ENCODE measurements at regions not wholly inside any gene's neighbourhood (a gene's known extent, or its start where the extent isn't known, plus 50 kb on each side); places are given as distances from the start of the nearest gene placed in this dataset.
"Not testable (repeated sequence)": the region's sequence is repeated elsewhere in the genome, so short reads cannot be mapped to it uniquely, and the experiment has no call there.

DNA sequence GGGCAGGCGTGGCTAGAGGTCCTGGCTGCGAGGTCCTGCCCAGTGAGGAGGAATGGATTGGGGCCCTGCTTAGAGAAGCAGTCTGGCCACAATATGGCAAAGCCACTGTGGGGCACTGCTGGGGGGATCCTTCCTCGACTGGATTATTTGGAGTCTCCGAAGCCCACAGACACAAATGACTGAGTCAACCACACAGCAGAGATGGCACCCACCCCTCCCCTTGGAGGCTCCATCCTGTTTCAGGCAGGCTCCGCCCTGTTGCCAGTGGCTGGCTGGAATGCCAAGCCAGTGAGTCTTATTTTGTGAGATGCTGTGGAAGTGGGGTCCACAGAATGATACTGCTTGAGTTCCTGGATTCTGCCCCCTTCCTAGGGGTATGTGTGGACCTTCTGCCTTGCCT lies 363.9 kb downstream of the PPP1R2C start:
- Histone ChIP-seq H3K27ac (ENCODE audit: low read depth, low read length) (no peak overlapping the region), H3K36me3 (ENCODE audit: control insufficient read depth, insufficient read depth, low read length) (no peaks in the 10 kb centered on the region), H3K4me3 (ENCODE audit: low read length) (no peak overlapping the region), H3K9ac (ENCODE audit: low read length) (no peak overlapping the region), H3K27me3 (ENCODE audit: control insufficient read depth, insufficient read depth, low read length) (no peaks in the 10 kb centered on the region), H3K4me1 (ENCODE audit: control insufficient read depth, insufficient read depth, low read length) (no peaks in the 10 kb centered on the region)

DNA sequence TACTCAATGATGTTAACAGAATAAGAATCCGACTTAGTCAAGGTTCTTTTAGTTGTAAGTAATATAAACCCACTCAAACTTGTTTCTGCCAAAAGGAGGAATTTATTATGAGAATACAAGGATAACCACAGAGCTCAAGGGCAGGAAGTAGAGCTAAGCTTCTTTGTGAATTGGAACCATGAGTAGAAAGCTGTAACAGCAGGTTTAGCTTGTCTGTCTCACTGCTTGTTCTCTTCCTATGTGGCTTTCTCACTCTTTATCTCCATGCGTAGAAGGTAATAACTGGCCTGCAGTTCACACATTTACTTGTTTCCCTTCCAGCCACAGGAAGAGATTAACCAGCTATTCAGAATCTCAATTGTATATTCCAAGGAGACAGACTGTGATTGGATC lies 378.3 kb downstream of the PPP1R2C start:
- no peaks in the 10 kb centered on the region for H3K27me3 ChIP-seq (ENCODE audit: control insufficient read depth, insufficient read depth, low read length)
- H3K4me3 ChIP-seq (ENCODE audit: low read length), result no peak overlapping the region
- no peaks in the 10 kb centered on the region for H3K36me3 ChIP-seq (ENCODE audit: control insufficient read depth, insufficient read depth, low read length)
- no peaks in the 10 kb centered on the region for H3K4me1 ChIP-seq (ENCODE audit: control insufficient read depth, insufficient read depth, low read length)
- no peak overlapping the region for H3K27ac ChIP-seq (ENCODE audit: low read depth, low read length)
- H3K9ac ChIP-seq (ENCODE audit: low read length), result no peak overlapping the region

DNA sequence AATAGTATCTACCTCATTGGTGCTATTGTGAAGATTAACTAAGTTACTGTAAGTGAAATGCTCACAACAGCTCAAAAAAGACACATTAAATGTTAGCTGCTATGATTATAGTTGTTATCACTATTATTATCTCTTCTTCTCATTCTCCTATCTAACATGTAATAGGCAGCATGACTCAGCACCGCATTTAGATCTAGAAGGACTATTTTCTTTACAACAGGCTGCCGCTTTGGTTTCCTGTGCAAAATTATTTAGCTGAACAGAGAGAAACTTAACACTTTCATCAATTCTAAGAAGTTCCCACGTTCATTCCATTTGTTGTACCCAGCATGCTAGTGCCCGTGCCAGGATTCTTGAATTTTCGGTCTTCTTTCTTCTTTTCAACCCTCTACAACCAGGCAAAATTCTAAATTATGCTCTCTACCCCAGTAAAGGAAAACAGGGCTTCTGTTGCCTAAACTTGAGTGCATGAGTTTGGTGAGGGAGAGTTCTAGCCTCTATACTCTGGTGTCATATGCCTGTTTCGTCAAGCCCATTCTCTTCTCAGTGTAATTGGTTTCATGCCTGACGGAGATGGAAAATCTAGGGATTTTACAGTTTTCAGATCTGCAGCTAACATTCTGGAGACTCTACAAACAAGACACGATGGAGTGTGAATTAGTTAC lies 378.9 kb downstream of the PPP1R2C start:
- Histone ChIP-seq H3K36me3 (ENCODE audit: control insufficient read depth, insufficient read depth, low read length) (no peaks in the 10 kb centered on the region), H3K4me3 (ENCODE audit: low read length) (no peak overlapping the region), H3K4me1 (ENCODE audit: control insufficient read depth, insufficient read depth, low read length) (no peaks in the 10 kb centered on the region), H3K27ac (ENCODE audit: low read depth, low read length) (no peak overlapping the region), H3K9ac (ENCODE audit: low read length) (no peak overlapping the region), H3K27me3 (ENCODE audit: control insufficient read depth, insufficient read depth, low read length) (no peaks in the 10 kb centered on the region)

DNA sequence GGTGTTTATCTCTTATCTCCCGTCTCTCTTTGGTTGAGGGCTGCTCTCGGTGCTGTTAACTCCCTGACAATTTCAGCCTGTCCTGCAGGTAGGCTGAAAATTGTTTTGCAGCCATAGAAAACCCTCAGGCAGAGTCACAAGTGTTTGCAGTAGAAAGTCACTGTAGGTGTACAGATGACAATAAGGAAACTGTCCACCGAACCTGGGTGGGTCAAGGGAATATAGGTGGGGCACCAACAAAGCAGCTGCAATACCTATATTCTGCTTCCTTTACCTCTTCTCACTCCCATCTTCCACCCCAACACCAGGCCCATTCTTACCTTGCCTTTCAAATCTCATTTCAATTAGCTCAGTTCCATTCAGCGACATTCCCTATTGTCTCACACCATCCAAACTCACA lies 381.8 kb downstream of the PPP1R2C start:
- H3K4me3 ChIP-seq (ENCODE audit: low read length), result no peak overlapping the region
- no peak overlapping the region for H3K9ac ChIP-seq (ENCODE audit: low read length)
- H3K4me1 ChIP-seq (ENCODE audit: control insufficient read depth, insufficient read depth, low read length), result no peaks in the 10 kb centered on the region
- no peak overlapping the region for H3K27ac ChIP-seq (ENCODE audit: low read depth, low read length)
- H3K27me3 ChIP-seq (ENCODE audit: control insufficient read depth, insufficient read depth, low read length), result no peaks in the 10 kb centered on the region
- no peaks in the 10 kb centered on the region for H3K36me3 ChIP-seq (ENCODE audit: control insufficient read depth, insufficient read depth, low read length)

DNA sequence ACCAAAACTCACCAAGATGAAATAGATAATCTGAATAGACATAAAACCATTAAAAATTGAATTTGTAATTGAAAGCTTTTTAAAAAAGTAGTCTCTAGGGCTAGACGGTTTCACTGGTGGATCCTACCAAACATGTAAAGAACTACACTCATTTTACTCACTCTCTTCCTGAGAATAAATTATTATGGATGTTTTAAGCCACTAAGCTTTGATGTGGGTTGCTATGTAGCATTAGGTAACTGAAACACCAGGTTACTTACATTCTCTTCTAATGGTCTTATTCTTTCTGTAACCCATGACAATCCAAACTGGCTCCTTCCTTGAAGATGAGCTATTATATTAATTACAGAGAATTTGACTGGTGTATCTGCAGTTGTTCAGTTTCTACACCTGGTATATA lies 385.1 kb downstream of the PPP1R2C start:
- H3K4me1 ChIP-seq (ENCODE audit: control insufficient read depth, insufficient read depth, low read length), result no peaks in the 10 kb centered on the region
- H3K4me3 ChIP-seq (ENCODE audit: low read length), result no peak overlapping the region
- no peak overlapping the region for H3K9ac ChIP-seq (ENCODE audit: low read length)
- H3K36me3 ChIP-seq (ENCODE audit: control insufficient read depth, insufficient read depth, low read length), result no peaks in the 10 kb centered on the region
- no peak overlapping the region for H3K27ac ChIP-seq (ENCODE audit: low read depth, low read length)
- H3K27me3 ChIP-seq (ENCODE audit: control insufficient read depth, insufficient read depth, low read length), result no peaks in the 10 kb centered on the region

DNA sequence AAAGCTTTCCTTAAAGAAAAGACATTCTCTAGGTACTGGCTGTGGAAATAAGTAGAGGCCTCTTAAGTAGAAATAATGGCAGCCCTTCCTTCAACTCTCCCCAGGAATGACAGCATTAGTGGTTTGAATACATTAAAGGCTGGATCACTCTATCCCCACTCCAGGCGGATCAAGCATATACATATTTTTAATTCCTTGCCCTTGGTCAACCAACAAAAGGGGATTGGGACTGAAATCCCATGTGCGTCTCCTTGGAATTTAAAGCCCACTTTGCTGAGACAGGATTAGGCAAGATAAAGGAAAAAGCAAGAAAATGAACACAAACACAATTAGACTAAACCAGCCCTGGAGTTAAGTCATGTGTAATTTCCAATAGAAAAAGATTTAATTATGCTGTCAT lies 391.3 kb downstream of the PPP1R2C start:
- H3K27ac ChIP-seq (ENCODE audit: low read depth, low read length), result no peak overlapping the region
- H3K36me3 ChIP-seq (ENCODE audit: control insufficient read depth, insufficient read depth, low read length), result no peaks in the 10 kb centered on the region
- no peak overlapping the region for H3K4me3 ChIP-seq (ENCODE audit: low read length)
- no peak overlapping the region for H3K9ac ChIP-seq (ENCODE audit: low read length)
- H3K27me3 ChIP-seq (ENCODE audit: control insufficient read depth, insufficient read depth, low read length), result no peaks in the 10 kb centered on the region
- no peaks in the 10 kb centered on the region for H3K4me1 ChIP-seq (ENCODE audit: control insufficient read depth, insufficient read depth, low read length)

DNA sequence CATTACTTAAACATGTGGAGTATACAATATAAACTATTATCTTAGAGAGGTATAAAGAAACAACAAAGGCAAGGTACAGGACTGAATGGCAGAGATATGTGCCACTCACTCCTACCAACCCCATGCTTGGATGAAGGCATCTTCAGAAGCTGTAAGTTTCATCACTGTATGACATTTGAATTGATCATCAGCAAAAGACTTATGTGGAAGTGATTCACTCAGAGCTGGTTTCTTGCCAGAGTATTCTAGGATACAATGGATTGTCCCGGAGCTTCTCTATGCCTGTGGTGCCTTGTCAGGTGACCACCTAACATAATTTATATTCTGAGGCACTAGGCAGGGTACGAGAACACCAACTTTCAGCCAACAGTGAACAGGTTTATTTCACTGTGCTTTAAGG lies 392.2 kb downstream of the PPP1R2C start:
- no peak overlapping the region for H3K4me3 ChIP-seq (ENCODE audit: low read length)
- no peaks in the 10 kb centered on the region for H3K36me3 ChIP-seq (ENCODE audit: control insufficient read depth, insufficient read depth, low read length)
- no peak overlapping the region for H3K9ac ChIP-seq (ENCODE audit: low read length)
- H3K27ac ChIP-seq (ENCODE audit: low read depth, low read length), result no peak overlapping the region
- no peaks in the 10 kb centered on the region for H3K4me1 ChIP-seq (ENCODE audit: control insufficient read depth, insufficient read depth, low read length)
- no peaks in the 10 kb centered on the region for H3K27me3 ChIP-seq (ENCODE audit: control insufficient read depth, insufficient read depth, low read length)

DNA sequence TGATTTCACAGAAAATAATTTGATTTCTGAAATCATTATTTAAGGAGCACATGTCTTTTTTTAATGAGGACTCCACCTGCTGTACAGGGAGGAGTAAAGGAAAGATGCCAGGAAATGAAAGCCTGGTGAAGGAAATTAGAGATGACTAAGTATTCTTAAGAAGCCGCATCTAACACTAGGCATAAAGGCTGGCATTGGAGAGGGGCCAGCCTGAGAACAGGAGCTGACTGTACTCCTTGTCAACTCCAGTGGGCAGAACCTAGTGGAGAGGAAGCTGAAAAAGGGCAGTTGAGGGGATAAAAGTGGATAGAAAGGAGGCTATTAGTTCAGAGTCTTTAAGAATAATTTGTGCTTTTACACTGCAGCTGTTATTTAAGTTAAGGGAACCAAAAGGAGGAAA lies 393.0 kb downstream of the PPP1R2C start:
- H3K27ac ChIP-seq (ENCODE audit: low read depth, low read length), result no peak overlapping the region
- no peak overlapping the region for H3K4me3 ChIP-seq (ENCODE audit: low read length)
- no peak overlapping the region for H3K9ac ChIP-seq (ENCODE audit: low read length)
- no peaks in the 10 kb centered on the region for H3K4me1 ChIP-seq (ENCODE audit: control insufficient read depth, insufficient read depth, low read length)
- no peaks in the 10 kb centered on the region for H3K27me3 ChIP-seq (ENCODE audit: control insufficient read depth, insufficient read depth, low read length)
- H3K36me3 ChIP-seq (ENCODE audit: control insufficient read depth, insufficient read depth, low read length), result no peaks in the 10 kb centered on the region

DNA sequence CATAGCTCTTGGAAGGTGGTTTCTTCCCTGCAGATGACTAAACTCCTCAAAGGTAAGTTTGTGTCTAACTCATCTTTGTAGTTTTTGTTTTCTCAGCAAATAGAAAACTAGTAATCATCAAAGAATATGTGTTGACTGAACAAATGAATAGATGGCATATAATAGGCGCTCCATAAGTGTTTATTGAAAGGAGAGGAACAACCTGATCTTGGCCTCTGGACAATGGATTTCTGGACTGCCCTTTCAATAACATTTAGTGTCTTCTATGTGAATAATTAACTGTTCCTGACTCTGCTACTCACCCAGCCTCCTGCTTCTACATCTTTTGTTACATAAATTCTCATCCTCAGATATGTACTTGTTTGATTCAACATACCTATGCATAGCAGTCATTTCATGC lies 399.1 kb downstream of the PPP1R2C start:
- no peak overlapping the region for H3K4me3 ChIP-seq (ENCODE audit: low read length)
- no peaks in the 10 kb centered on the region for H3K4me1 ChIP-seq (ENCODE audit: control insufficient read depth, insufficient read depth, low read length)
- no peaks in the 10 kb centered on the region for H3K27me3 ChIP-seq (ENCODE audit: control insufficient read depth, insufficient read depth, low read length)
- no peaks in the 10 kb centered on the region for H3K36me3 ChIP-seq (ENCODE audit: control insufficient read depth, insufficient read depth, low read length)
- H3K9ac ChIP-seq (ENCODE audit: low read length), result no peak overlapping the region
- H3K27ac ChIP-seq (ENCODE audit: low read depth, low read length), result no peak overlapping the region

DNA sequence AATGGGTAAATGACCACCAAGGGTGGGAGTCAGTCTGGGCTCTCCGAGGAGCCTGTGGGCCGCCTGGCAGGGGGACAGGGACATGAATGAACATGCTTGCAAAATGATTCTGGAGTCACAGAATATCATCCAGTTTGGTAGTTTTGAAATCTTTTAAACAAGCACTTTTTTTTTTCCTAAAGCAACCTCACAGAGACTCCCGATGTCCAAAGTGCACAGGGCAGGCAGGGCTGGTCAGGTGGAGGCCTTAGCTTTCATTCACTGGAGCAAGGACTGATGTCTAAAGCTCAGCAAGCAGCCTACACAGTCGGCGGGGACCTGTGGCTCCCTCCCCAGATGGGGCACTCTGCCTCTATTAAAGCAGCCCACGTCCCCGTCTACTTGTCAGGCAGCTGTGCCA lies 402.9 kb downstream of the PPP1R2C start:
- H3K27ac ChIP-seq (ENCODE audit: low read depth, low read length), result no peak overlapping the region
- H3K4me3 ChIP-seq (ENCODE audit: low read length), result no peak overlapping the region
- H3K4me1 ChIP-seq (ENCODE audit: control insufficient read depth, insufficient read depth, low read length), result no peaks in the 10 kb centered on the region
- H3K9ac ChIP-seq (ENCODE audit: low read length), result no peak overlapping the region
- H3K27me3 ChIP-seq (ENCODE audit: control insufficient read depth, insufficient read depth, low read length), result no peaks in the 10 kb centered on the region
- H3K36me3 ChIP-seq (ENCODE audit: control insufficient read depth, insufficient read depth, low read length), result no peaks in the 10 kb centered on the region

DNA sequence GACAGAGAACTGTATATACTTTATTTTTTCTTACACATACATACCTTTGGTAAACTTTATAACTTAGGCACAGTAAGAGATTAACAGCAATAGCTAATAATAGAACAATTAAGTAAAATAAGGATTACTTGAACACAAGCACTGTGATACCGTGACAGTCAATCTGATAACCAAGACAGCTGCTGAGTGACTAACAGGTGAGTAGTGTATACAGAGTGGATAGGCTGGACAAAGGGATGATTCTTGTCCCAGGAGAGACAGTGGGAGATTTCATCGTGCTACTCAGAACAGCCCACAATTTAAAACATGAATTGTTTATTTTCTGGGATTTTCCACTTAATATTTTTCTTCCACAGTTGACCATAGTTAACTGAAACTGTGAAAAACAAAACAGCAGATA lies 411.8 kb downstream of the PPP1R2C start:
- H3K36me3 ChIP-seq (ENCODE audit: control insufficient read depth, insufficient read depth, low read length), result no peaks in the 10 kb centered on the region
- H3K4me1 ChIP-seq (ENCODE audit: control insufficient read depth, insufficient read depth, low read length), result no peaks in the 10 kb centered on the region
- no peak overlapping the region for H3K27ac ChIP-seq (ENCODE audit: low read depth, low read length)
- no peak overlapping the region for H3K4me3 ChIP-seq (ENCODE audit: low read length)
- no peak overlapping the region for H3K9ac ChIP-seq (ENCODE audit: low read length)
- H3K27me3 ChIP-seq (ENCODE audit: control insufficient read depth, insufficient read depth, low read length), result no peaks in the 10 kb centered on the region

DNA sequence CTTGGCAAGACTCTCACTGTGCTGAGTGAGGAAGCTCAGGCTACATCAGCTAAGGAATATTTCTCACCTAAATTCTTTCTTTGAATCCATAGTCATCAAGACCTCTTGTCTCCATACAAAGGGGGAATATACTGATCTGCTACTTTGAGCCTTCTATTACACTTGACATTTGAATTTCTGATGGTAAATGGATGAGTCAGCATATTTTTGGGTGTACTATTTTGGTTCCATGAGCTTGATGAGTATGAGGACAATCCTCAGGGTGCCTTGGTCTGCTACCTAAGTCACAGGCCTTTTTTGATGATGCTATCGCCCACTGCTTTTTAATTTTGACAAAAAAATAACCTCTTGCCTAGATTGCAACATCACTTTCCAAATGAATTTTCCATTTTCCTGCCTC lies 415.7 kb downstream of the PPP1R2C start:
- Histone ChIP-seq H3K4me1 (ENCODE audit: control insufficient read depth, insufficient read depth, low read length) (no peaks in the 10 kb centered on the region), H3K4me3 (ENCODE audit: low read length) (no peak overlapping the region), H3K9ac (ENCODE audit: low read length) (no peak overlapping the region)

DNA sequence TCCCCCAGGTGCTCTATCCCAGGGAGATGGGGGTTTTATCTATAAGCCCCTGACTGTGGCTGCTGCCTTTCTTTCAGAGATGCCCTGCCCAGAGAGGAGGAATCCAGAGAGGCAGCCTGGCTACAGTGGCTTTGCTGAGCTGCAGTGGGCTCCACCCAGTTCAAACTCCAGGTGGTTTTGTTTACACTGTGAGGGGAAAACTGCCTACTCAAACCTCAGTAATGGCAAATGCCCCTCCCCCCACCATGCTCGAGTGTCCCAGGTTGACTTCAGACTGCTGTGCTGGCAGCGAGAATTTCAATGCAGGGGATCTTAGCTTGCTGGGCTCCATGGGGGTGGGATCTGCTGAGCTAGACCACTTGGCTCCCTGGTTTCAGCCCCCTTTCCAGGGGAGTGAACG lies 419.6 kb upstream of the CASK start:
- not testable (repeated sequence) for H3K9ac ChIP-seq (ENCODE audit: low read length); H3K27me3 ChIP-seq (ENCODE audit: control insufficient read depth, insufficient read depth, low read length); H3K4me3 ChIP-seq (ENCODE audit: low read length); H3K36me3 ChIP-seq (ENCODE audit: control insufficient read depth, insufficient read depth, low read length); H3K27ac ChIP-seq (ENCODE audit: low read depth, low read length); H3K4me1 ChIP-seq (ENCODE audit: control insufficient read depth, insufficient read depth, low read length)

More for the DNA sequence above, 415.7 kb downstream of the PPP1R2C start:
- H3K36me3 ChIP-seq (ENCODE audit: control insufficient read depth, insufficient read depth, low read length), result no peaks in the 10 kb centered on the region
- H3K27ac ChIP-seq (ENCODE audit: low read depth, low read length), result no peak overlapping the region
- H3K27me3 ChIP-seq (ENCODE audit: control insufficient read depth, insufficient read depth, low read length), result no peaks in the 10 kb centered on the region
